ENCODE measurements at regions not wholly inside any gene's neighbourhood (a gene's known extent, or its start where the extent isn't known, plus 50 kb on each side); places are given as distances from the start of the nearest gene placed in this dataset.

- TF ChIP-seq, protein P1, sequence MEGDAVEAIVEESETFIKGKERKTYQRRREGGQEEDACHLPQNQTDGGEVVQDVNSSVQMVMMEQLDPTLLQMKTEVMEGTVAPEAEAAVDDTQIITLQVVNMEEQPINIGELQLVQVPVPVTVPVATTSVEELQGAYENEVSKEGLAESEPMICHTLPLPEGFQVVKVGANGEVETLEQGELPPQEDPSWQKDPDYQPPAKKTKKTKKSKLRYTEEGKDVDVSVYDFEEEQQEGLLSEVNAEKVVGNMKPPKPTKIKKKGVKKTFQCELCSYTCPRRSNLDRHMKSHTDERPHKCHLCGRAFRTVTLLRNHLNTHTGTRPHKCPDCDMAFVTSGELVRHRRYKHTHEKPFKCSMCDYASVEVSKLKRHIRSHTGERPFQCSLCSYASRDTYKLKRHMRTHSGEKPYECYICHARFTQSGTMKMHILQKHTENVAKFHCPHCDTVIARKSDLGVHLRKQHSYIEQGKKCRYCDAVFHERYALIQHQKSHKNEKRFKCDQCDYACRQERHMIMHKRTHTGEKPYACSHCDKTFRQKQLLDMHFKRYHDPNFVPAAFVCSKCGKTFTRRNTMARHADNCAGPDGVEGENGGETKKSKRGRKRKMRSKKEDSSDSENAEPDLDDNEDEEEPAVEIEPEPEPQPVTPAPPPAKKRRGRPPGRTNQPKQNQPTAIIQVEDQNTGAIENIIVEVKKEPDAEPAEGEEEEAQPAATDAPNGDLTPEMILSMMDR (IDR thresholded peaks at IDR 0.05 in 4 of 5, conservative IDR thresholded peaks at IDR 0.05 in 1 of 5) = no peak
- TF ChIP-seq POLR2A (IDR thresholded peaks at IDR 0.05) = no peak
Observed at GRCh38 chr2:18762667-18763066, 173.3 kb upstream of the NT5C1B start.
